ENCODE measurements at regions not wholly inside any gene's neighbourhood (a gene's known extent, or its start where the extent isn't known, plus 50 kb on each side); places are given as distances from the start of the nearest gene placed in this dataset.
A peak's percentile ranks its signal among the peaks of the same experiment; 100 is the strongest.

DNA sequence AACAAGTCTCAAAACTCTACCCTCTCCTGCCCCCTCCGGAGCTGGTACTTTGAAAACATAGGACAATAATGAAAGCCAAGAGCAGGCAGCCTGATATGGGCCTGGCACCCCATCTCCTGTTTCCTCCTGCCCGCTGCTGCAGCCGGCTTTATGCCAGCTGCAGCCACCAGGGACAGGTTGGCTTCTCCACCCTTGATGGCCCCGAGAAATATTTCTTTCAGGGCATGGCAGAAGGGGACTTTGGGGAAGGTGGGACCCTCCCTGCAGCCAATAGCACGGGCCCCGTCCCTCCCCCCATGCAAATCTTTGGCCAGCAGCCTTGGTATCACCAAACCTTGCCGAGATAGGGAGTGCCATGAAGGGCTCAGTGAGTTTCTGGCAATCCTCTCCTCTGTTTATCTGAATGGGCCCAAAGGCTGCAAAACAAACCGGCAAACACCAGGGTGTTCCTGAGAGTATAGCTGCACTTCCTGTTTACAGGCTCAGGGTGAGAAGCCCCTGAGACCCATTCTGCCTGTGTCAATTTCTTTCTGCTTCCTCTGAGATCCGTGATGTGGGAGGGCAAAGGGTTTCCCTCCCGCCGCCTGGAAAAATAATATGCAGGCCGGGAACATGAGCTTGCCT, 73.4 kb upstream of the BOD1 start:
- Histone ChIP-seq H3K4me3 (ENCODE audit: low read length in 2 of 2) (peak overlapping the region in 1 of 2 donors; percentile 7), H3K36me3 (ENCODE audit: control insufficient read depth in 2 of 2, insufficient read depth in 2 of 2, low read length in 2 of 2) (no peaks in the 10 kb centered on the region), H3K4me1 (ENCODE audit: control insufficient read depth in 2 of 2, insufficient read depth in 2 of 2, low read length in 2 of 2) (peaks cover 0 to 14% of the 10 kb centered on the region in 2 donors), H3K27ac (ENCODE audit: low read depth in 2 of 2, low read length in 2 of 2) (peak overlapping the region; percentile 1 to 56), H3K9ac (ENCODE audit: low read depth in 1 of 2, low read length in 2 of 2) (peak overlapping the region; percentile 2 to 21), H3K27me3 (ENCODE audit: control insufficient read depth in 2 of 2, insufficient read depth in 2 of 2, low read length in 2 of 2) (no peaks in the 10 kb centered on the region), H3K9me3 (ENCODE audit: control insufficient read depth in 2 of 2, low read length in 2 of 2) (no peaks in the 10 kb centered on the region)

DNA sequence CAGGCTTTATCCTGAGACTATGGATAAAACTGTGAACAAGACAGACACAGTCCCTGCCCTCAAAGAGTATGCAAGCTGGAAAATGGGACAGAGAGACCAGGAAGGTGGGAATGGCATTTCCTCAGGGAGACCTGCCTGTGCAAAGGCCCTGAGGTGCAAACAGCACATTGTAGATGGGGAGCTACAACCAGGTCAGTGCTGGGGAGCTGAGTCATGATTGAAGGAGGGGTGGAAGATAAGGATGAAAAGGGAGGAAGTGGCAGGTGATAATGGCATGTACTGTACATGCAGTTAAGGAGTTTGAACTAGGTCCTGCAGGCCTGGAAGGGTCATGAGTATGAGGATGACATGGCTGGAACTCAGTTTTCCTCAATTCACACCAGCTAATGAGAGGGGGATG, 75.5 kb upstream of the BOD1 start:
- Histone ChIP-seq H3K4me3 (ENCODE audit: low read length in 2 of 2) (no peak overlapping the region), H3K27me3 (ENCODE audit: control insufficient read depth in 2 of 2, insufficient read depth in 2 of 2, low read length in 2 of 2) (no peaks in the 10 kb centered on the region), H3K9ac (ENCODE audit: low read depth in 1 of 2, low read length in 2 of 2) (no peak overlapping the region), H3K27ac (ENCODE audit: low read depth in 2 of 2, low read length in 2 of 2) (no peak overlapping the region), H3K4me1 (ENCODE audit: control insufficient read depth in 2 of 2, insufficient read depth in 2 of 2, low read length in 2 of 2) (peaks cover 0 to 14% of the 10 kb centered on the region in 2 donors), H3K9me3 (ENCODE audit: control insufficient read depth in 2 of 2, low read length in 2 of 2) (no peaks in the 10 kb centered on the region), H3K36me3 (ENCODE audit: control insufficient read depth in 2 of 2, insufficient read depth in 2 of 2, low read length in 2 of 2) (no peaks in the 10 kb centered on the region)

DNA sequence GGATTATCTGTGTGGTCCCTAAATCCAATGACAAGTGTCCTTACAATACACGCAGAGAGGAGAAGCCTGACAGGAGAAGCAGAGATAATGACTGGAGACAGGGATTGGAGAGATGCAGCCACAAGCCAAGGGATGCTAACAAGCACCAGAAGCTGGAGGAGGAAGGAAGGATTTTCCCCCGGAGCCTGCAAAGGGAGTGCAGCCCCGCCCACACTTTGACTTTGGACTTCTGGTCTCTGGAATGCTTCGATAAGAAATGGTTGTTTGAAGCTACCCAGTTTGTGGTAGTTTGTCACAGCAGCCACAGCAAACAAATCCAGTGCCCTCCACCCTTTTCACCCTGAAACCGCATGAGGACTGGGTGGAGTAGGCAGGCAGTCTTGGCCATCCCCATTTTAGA, 77.2 kb upstream of the BOD1 start:
- Histone ChIP-seq H3K9ac (ENCODE audit: low read depth in 1 of 2, low read length in 2 of 2) (no peak overlapping the region), H3K4me1 (ENCODE audit: control insufficient read depth in 2 of 2, insufficient read depth in 2 of 2, low read length in 2 of 2) (peaks cover 0 to 12% of the 10 kb centered on the region in 2 donors), H3K4me3 (ENCODE audit: low read length in 2 of 2) (no peak overlapping the region), H3K36me3 (ENCODE audit: control insufficient read depth in 2 of 2, insufficient read depth in 2 of 2, low read length in 2 of 2) (no peaks in the 10 kb centered on the region), H3K27me3 (ENCODE audit: control insufficient read depth in 2 of 2, insufficient read depth in 2 of 2, low read length in 2 of 2) (no peaks in the 10 kb centered on the region), H3K9me3 (ENCODE audit: control insufficient read depth in 2 of 2, low read length in 2 of 2) (no peaks in the 10 kb centered on the region), H3K27ac (ENCODE audit: low read depth in 2 of 2, low read length in 2 of 2) (peak overlapping the region in 1 of 2 donors; percentile 13)

DNA sequence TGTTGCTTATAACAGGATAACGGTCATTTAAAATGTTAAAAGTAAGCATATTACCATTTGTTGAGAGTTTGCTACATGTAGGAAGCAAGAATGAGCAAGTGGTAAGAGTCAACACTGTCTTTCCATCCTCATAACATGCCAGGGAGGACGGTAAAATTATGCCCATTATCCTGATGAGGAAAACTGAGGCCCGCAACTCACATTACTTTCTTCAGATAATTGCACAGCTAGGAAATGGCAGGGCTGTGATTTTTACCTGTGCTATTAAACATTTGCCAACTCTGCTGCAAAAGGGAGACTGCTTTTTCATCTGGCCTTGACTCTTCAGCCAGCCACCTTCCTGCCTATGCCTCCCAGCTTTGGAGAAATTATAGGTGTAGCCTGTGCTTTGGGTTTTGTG, 79.8 kb upstream of the BOD1 start:
- no peaks in the 10 kb centered on the region for H3K9me3 ChIP-seq (ENCODE audit: control insufficient read depth in 2 of 2, low read length in 2 of 2)
- no peaks in the 10 kb centered on the region for H3K4me1 ChIP-seq (ENCODE audit: control insufficient read depth in 2 of 2, insufficient read depth in 2 of 2, low read length in 2 of 2)
- no peak overlapping the region for H3K4me3 ChIP-seq (ENCODE audit: low read length in 2 of 2)
- H3K9ac ChIP-seq (ENCODE audit: low read depth in 1 of 2, low read length in 2 of 2), result no peak overlapping the region
- H3K36me3 ChIP-seq (ENCODE audit: control insufficient read depth in 2 of 2, insufficient read depth in 2 of 2, low read length in 2 of 2), result no peaks in the 10 kb centered on the region
- H3K27me3 ChIP-seq (ENCODE audit: control insufficient read depth in 2 of 2, insufficient read depth in 2 of 2, low read length in 2 of 2), result no peaks in the 10 kb centered on the region
- no peak overlapping the region for H3K27ac ChIP-seq (ENCODE audit: low read depth in 2 of 2, low read length in 2 of 2)

DNA sequence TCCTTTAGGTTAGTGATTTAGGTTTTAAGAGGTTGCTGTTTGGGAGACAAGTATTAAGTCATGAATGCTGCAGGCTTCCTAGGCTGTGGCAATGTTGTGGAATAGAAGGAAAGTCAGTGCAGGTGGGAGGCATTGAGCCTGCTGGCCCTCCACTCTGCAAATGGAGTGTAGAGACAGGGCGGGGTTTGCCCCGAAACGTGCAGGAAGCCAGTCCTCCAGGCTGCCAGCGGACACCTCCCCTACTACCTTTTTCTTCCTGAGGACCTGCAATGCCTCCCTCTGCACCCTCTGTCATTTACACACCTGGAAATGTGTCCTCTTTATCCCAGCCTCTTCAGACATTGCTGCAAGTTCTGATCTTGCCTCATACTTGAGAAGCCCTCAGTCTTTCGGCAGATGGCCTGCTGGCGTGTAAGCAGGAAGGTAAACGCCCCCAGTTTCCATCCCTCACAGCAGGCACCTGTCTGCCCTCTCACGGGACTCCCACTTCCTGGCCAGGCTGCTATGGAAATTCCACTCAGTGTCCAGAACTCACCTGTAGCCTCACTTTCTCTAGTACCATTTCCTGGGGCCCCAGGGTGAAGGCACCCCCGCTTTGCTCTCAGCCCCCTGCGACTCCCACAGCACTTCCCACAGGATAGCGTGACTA, 81.6 kb upstream of the BOD1 start:
- H3K27me3 ChIP-seq (ENCODE audit: control insufficient read depth in 2 of 2, insufficient read depth in 2 of 2, low read length in 2 of 2), result no peaks in the 10 kb centered on the region
- H3K9me3 ChIP-seq (ENCODE audit: control insufficient read depth in 2 of 2, low read length in 2 of 2), result no peaks in the 10 kb centered on the region
- no peaks in the 10 kb centered on the region for H3K36me3 ChIP-seq (ENCODE audit: control insufficient read depth in 2 of 2, insufficient read depth in 2 of 2, low read length in 2 of 2)
- no peaks in the 10 kb centered on the region for H3K4me1 ChIP-seq (ENCODE audit: control insufficient read depth in 2 of 2, insufficient read depth in 2 of 2, low read length in 2 of 2)
- H3K9ac ChIP-seq (ENCODE audit: low read depth in 1 of 2, low read length in 2 of 2), result no peak overlapping the region
- H3K27ac ChIP-seq (ENCODE audit: low read depth in 2 of 2, low read length in 2 of 2), result no peak overlapping the region
- H3K4me3 ChIP-seq (ENCODE audit: low read length in 2 of 2), result no peak overlapping the region

DNA sequence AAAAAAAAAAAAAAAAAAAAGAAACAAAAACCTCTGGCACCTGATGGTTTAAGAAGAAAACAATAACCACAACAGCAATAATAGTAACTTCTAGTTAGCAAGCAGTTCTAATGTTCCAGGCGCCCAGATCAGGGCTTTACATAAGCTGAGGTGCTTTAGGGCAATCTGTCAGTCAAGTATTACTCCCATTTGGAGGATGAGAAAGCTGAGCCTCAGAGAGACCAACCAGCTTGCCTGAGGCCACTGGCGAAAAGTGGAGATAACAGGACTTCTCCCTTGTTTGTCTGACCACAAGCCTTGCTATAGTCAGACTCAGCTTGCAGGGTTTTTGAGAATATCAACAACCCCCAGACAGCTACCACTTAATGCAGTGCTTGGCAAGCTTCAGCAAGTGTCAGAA, 83.5 kb upstream of the BOD1 start:
- Histone ChIP-seq H3K9me3 (ENCODE audit: control insufficient read depth in 2 of 2, low read length in 2 of 2) (no peaks in the 10 kb centered on the region), H3K4me1 (ENCODE audit: control insufficient read depth in 2 of 2, insufficient read depth in 2 of 2, low read length in 2 of 2) (no peaks in the 10 kb centered on the region), H3K4me3 (ENCODE audit: low read length in 2 of 2) (no peak overlapping the region), H3K36me3 (ENCODE audit: control insufficient read depth in 2 of 2, insufficient read depth in 2 of 2, low read length in 2 of 2) (no peaks in the 10 kb centered on the region), H3K27me3 (ENCODE audit: control insufficient read depth in 2 of 2, insufficient read depth in 2 of 2, low read length in 2 of 2) (no peaks in the 10 kb centered on the region), H3K27ac (ENCODE audit: low read depth in 2 of 2, low read length in 2 of 2) (no peak overlapping the region), H3K9ac (ENCODE audit: low read depth in 1 of 2, low read length in 2 of 2) (no peak overlapping the region)

DNA sequence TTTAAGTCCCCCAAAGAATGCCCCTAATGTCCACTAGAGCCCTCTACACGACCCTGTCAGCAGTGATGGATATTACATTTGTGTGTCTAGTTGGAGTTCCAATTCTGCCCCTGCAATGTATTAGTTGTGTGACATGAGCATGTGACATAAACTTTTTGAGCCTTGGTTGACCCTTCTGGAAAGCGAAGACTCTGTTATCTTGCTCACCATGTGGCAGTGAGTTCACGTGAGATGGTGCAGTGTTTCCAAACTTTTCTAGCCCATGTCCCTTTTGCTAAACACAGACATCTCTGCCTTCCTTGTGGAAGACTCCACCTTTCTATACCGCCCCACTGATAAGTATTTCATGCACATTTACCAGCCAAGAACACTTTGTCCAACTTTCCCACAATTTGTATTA, 87.0 kb upstream of the BOD1 start:
- H3K9me3 ChIP-seq (ENCODE audit: control insufficient read depth in 2 of 2, low read length in 2 of 2), result no peaks in the 10 kb centered on the region
- H3K27ac ChIP-seq (ENCODE audit: low read depth in 2 of 2, low read length in 2 of 2), result no peak overlapping the region
- no peak overlapping the region for H3K9ac ChIP-seq (ENCODE audit: low read depth in 1 of 2, low read length in 2 of 2)
- H3K36me3 ChIP-seq (ENCODE audit: control insufficient read depth in 2 of 2, insufficient read depth in 2 of 2, low read length in 2 of 2), result no peaks in the 10 kb centered on the region
- no peaks in the 10 kb centered on the region for H3K4me1 ChIP-seq (ENCODE audit: control insufficient read depth in 2 of 2, insufficient read depth in 2 of 2, low read length in 2 of 2)
- H3K27me3 ChIP-seq (ENCODE audit: control insufficient read depth in 2 of 2, insufficient read depth in 2 of 2, low read length in 2 of 2), result no peaks in the 10 kb centered on the region
- no peak overlapping the region for H3K4me3 ChIP-seq (ENCODE audit: low read length in 2 of 2)

DNA sequence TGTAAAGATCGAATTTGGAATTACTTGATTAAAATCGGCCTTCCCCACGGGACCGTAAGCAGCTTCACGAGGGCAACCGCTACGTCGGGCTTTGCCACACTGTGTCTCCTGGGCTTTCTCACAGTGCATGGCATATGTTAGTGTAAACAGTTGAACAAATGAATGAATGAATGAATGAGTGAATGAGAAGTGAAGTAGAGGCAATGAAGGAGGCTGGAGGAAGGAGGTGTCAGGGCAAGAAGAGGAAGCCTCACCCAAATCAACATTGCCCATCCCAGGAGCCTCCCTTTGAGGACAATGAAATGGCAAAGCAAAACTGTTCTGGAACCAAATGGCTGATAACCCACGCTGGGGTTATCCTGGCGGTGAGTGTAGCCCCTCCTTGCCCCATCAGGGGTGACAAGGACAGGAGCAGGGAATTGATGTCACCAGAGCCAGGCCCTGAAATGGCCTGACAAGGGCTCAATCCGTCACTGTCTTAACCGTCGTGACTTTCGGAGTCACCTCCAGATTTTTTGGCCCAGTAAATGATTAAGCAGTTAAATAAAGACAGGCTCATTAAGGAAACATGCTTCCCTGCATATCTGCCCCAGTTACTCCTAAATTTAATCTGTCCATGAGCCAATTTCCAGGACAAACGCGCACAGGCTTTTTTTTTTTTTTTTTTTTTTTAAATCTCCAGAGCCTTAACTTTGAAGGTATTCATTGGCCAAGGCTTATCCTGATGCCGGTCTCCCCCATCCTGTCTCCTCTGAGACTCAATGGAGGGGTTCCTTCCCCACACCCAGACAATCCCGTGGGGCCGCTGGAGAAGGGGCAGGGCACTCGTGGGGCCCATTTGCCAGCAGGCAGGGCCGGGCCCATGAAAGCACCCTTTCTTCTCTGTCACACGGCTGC, 88.4 kb upstream of the BOD1 start:
- Histone ChIP-seq H3K27me3 (ENCODE audit: control insufficient read depth in 2 of 2, insufficient read depth in 2 of 2, low read length in 2 of 2) (no peaks in the 10 kb centered on the region), H3K27ac (ENCODE audit: low read depth in 2 of 2, low read length in 2 of 2) (no peak overlapping the region), H3K4me3 (ENCODE audit: low read length in 2 of 2) (no peak overlapping the region), H3K4me1 (ENCODE audit: control insufficient read depth in 2 of 2, insufficient read depth in 2 of 2, low read length in 2 of 2) (no peaks in the 10 kb centered on the region), H3K9ac (ENCODE audit: low read depth in 1 of 2, low read length in 2 of 2) (no peak overlapping the region), H3K9me3 (ENCODE audit: control insufficient read depth in 2 of 2, low read length in 2 of 2) (no peaks in the 10 kb centered on the region), H3K36me3 (ENCODE audit: control insufficient read depth in 2 of 2, insufficient read depth in 2 of 2, low read length in 2 of 2) (no peaks in the 10 kb centered on the region)

DNA sequence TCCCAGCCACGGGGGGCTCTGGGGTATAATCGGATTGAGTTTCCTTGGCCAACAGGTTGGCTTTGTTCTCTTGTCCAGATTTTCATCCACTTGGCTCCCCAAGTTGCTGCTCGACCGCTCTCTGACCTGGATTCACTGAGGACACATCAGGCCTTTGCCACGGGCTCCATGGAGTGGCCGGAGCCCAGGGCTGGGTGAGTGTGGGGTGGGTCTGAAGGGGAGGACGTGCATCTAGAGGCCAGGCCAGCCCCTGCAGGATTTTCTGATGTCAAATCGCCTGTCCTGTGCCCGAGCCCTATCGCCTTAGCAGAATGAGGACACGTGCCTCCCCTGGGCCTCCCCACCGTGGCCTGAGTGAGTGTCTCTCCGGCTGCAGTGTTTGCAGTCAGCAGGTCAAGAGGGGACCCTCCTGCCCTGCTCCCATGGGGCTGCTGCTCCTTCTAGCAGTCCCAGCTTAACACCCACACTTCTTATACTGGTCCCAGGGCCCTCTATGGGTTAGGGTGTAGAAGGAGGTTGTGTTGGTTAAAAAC, 89.1 kb upstream of the BOD1 start:
- Histone ChIP-seq H3K27me3 (ENCODE audit: control insufficient read depth in 2 of 2, insufficient read depth in 2 of 2, low read length in 2 of 2) (no peaks in the 10 kb centered on the region), H3K27ac (ENCODE audit: low read depth in 2 of 2, low read length in 2 of 2) (no peak overlapping the region), H3K9me3 (ENCODE audit: control insufficient read depth in 2 of 2, low read length in 2 of 2) (no peaks in the 10 kb centered on the region), H3K4me1 (ENCODE audit: control insufficient read depth in 2 of 2, insufficient read depth in 2 of 2, low read length in 2 of 2) (no peaks in the 10 kb centered on the region), H3K4me3 (ENCODE audit: low read length in 2 of 2) (no peak overlapping the region), H3K36me3 (ENCODE audit: control insufficient read depth in 2 of 2, insufficient read depth in 2 of 2, low read length in 2 of 2) (no peaks in the 10 kb centered on the region), H3K9ac (ENCODE audit: low read depth in 1 of 2, low read length in 2 of 2) (no peak overlapping the region)

DNA sequence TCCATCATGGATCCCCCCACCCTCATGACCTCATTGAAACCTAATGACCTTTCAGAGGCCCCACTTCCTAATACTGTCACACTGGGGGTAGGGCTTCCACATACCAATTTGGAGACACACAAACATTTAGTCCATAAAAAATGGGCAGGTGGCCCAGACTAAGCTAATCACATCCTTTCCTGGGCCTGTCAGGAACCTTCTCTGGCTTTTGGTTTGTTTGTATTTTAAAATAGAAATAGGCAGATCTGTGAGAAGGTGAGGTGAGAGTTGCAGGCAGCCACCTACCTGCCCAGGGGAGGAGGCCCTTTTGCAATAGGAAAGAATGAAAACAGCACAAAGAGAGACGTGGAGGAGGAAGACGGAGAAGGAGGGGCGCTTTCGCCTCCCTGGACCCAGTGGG, 90.2 kb upstream of the BOD1 start:
- no peaks in the 10 kb centered on the region for H3K36me3 ChIP-seq (ENCODE audit: control insufficient read depth in 2 of 2, insufficient read depth in 2 of 2, low read length in 2 of 2)
- no peaks in the 10 kb centered on the region for H3K9me3 ChIP-seq (ENCODE audit: control insufficient read depth in 2 of 2, low read length in 2 of 2)
- no peak overlapping the region for H3K27ac ChIP-seq (ENCODE audit: low read depth in 2 of 2, low read length in 2 of 2)
- no peak overlapping the region for H3K9ac ChIP-seq (ENCODE audit: low read depth in 1 of 2, low read length in 2 of 2)
- H3K4me1 ChIP-seq (ENCODE audit: control insufficient read depth in 2 of 2, insufficient read depth in 2 of 2, low read length in 2 of 2), result no peaks in the 10 kb centered on the region
- H3K4me3 ChIP-seq (ENCODE audit: low read length in 2 of 2), result no peak overlapping the region
- no peaks in the 10 kb centered on the region for H3K27me3 ChIP-seq (ENCODE audit: control insufficient read depth in 2 of 2, insufficient read depth in 2 of 2, low read length in 2 of 2)
